ENCODE measurements at regions not wholly inside any gene's neighbourhood (a gene's known extent, or its start where the extent isn't known, plus 50 kb on each side); places are given as distances from the start of the nearest gene placed in this dataset.

- TF ChIP-seq ZNF160 (CRISPR knock-in tag; IDR thresholded peaks at IDR 0.05) (no peak), SP1 (IDR thresholded peaks at IDR 0.05) (no peak), SP1 (CRISPR knock-in tag; IDR thresholded peaks at IDR 0.05) (no peak), GTF2F1 (IDR thresholded peaks at IDR 0.05; ENCODE audit: low read length) (no peak), CEBPZ (IDR thresholded peaks at IDR 0.05; ENCODE audit: low read length) (no peak), ZNF589 (CRISPR knock-in tag; conservative IDR thresholded peaks at IDR 0.05) (no peak), MEIS1 (CRISPR knock-in tag; IDR thresholded peaks at IDR 0.05; ENCODE audit: borderline replicate concordance) (no peak), TRAFD1 (CRISPR knock-in tag; IDR thresholded peaks at IDR 0.05; ENCODE audit: borderline replicate concordance) (no peak), ZNF567 (CRISPR knock-in tag; IDR thresholded peaks at IDR 0.05; ENCODE audit: borderline replicate concordance) (peak; percentile 17; the same call in 1 of the 2 replicates), EED (CRISPR knock-in tag; IDR thresholded peaks at IDR 0.05) (no peak), ZFAT (CRISPR knock-in tag; conservative IDR thresholded peaks at IDR 0.05) (no peak), ELF4 (CRISPR knock-in tag; IDR thresholded peaks at IDR 0.05; ENCODE audit: borderline replicate concordance) (no peak), NR2F6 (IDR thresholded peaks at IDR 0.05) (no peak), NR2F6 (CRISPR knock-in tag; IDR thresholded peaks at IDR 0.05) (0 out of 2 replicates have a peak, but pooled peaks have one; percentile 22), RBM39 (IDR thresholded peaks at IDR 0.05; ENCODE audit: low read depth, low read length, poor library complexity, severe bottlenecking) (no peak), ZNF512 (CRISPR knock-in tag; IDR thresholded peaks at IDR 0.05) (no peak), KDM4B (CRISPR knock-in tag; IDR thresholded peaks at IDR 0.05) (no peak), TFE3 (CRISPR knock-in tag; IDR thresholded peaks at IDR 0.05) (no peak), RXRB (CRISPR knock-in tag; IDR thresholded peaks at IDR 0.05; ENCODE audit: borderline replicate concordance) (peak; percentile 56; the same call in 1 of the 2 replicates), ETV5 (CRISPR knock-in tag; IDR thresholded peaks at IDR 0.05; ENCODE audit: borderline replicate concordance) (peak; percentile 47; the same call in 1 of the 2 replicates)
Observed at GRCh38 chr12:107492393-107493134, 193.0 kb upstream of the PWP1 start (continued).
